Stimulated activated CD4-positive, alpha-beta T cell treated with anti-CD3 and anti-CD28 coated beads, Interleukin-1b, Interleukin-23, amount 100 ng/mL, for 4 hours (primary cell): ENCODE measurements at regions not wholly inside any gene's neighbourhood (a gene's known extent, or its start where the extent isn't known, plus 50 kb on each side); places are given as distances from the start of the nearest gene placed in this dataset.
"Not testable (repeated sequence)": the region's sequence is repeated elsewhere in the genome, so short reads cannot be mapped to it uniquely, and the experiment has no call there.

Experiments
- DNase-seq, 2 donors: peaks; one replicate each; pipeline ENCODE4 v3.0.0-alpha.2; 2020; ENCODE audit warnings: low read depth in 2 of 2

DNA sequence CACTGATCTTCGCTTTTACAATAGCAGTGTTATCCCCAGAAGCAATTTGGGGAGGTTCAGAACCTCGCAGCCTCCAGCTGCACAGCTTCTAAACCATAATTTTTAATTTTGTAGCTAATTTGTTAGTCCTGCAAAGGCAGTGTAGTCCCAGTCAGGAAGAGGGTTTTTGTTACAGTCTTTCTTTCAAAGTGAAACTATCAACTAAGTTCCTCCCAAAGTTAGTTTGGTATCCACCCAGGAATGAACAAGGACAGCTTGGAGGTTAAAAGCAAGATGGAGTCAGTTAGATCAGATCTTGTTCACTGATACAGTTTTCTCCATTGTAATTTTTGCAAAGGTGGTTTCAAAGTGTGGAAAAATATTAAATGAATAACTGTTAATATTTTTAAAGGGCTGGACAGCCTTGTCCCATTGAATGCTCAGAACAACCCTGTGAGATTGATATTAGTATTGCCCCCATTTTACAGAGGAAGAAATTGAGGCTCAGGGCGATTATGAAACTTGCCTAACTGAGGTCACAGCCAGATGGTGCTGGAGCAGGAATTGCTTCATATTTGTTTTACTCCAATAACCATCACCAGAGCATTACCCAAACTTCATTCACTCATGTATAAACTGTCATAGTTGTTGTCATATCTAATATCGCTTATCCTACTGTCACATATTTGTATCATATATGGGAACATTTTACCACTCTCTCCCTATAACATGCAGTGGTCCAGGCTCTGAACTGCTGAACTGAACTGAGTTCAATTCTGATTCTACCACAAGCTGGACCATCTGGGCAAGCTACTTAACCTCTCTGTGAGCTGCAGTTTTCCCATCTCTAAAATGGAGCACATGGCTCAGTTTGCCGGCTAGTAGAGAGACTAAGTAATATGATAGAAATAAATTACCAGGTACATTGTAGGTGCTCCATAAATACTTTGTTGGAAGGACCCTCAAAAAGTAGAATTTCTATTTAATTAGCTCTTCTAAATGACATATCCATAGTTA lies 213.8 kb downstream of the BCAS1 start:
- no peak for DNase-seq

GRCh38 chr20:53855733-53856132 lies 214.7 kb downstream of the BCAS1 start:
- DNase-seq, result no peak

- not testable (repeated sequence) for DNase-seq
Measured at GRCh38 chr20:53854609-53854926, 215.8 kb downstream of the BCAS1 start.

DNA sequence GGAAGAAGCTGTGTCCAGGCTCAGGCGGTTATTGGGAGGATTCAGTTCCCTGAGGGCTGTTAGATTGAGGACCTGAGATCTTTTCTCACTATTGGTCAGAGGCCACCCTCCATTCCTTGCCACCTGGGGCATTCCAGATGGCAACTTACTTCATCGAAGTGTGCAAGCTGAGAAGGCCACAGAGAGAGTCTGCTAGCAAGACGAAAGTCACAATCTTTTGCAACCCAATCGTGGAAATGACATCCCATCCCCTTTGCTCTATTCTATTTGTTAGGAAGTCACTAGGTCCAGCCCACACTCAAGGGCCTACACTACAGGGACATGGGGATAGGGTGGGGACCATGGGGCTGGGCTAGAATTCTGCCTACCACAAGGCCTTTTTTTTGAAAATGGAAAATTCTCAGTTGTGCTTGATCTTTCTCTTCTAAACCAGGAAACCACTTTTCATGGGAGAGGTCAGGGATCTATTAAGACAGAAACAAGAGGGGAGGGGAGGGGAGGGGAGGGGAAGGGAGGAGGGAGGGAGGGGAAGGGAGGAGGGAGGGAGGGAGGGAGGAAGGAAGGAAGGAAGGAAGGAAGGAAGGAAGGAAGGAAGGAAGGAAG lies 217.2 kb downstream of the BCAS1 start:
- DNase-seq, result no peak

GRCh38 chr20:53852691-53853090 lies 217.7 kb downstream of the BCAS1 start:
- DNase-seq, result no peak

GRCh38 chr20:53852014-53852413 lies 218.4 kb downstream of the BCAS1 start:
- DNase-seq, result no peak

DNA sequence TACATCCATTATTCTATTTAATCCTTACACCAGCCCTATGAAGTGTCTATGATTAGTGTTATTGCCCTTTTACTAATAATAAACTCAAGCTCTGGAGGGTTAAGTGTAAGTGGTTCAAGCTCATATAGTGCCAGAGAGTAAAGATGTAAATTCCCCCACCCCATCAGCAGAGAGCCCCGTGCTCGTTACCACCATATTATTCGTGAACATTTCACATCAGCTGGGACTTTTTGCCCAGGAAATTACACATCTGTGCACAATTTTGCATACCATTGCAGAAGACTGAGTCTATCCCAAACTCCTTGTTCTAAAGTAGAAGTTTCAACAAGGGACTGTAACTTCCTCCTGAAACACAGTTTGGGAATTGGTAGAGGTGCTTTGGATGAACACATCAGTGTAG lies 220.1 kb downstream of the BCAS1 start:
- no peak for DNase-seq

GRCh38 chr20:53849471-53850059 lies 220.8 kb downstream of the BCAS1 start:
- DNase-seq, result no peak

- no peak for DNase-seq
Measured at GRCh38 chr20:53848304-53848703, 222.1 kb downstream of the BCAS1 start.

DNA sequence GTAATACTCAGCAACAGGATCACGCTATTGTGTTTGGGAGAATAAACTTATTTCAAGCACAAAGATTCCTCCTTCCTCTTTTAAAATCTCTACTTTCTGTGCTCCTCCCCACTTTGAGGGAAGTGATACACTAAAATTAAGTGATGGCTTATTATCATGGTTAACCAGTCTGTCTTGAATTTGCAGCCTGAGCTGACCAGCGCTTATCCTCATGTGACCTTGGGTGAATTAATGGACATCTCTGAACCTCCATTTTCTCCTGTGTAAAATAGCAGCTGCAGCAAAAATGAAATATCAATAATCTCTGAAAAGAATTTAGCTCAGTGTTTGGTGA lies 222.6 kb downstream of the BCAS1 start:
- DNase-seq, result no peak

- no peak for DNase-seq
Measured at GRCh38 chr20:53847139-53847836, 223.1 kb downstream of the BCAS1 start.

GRCh38 chr20:53846640-53847039 lies 223.8 kb downstream of the BCAS1 start:
- DNase-seq, result no peak

DNA sequence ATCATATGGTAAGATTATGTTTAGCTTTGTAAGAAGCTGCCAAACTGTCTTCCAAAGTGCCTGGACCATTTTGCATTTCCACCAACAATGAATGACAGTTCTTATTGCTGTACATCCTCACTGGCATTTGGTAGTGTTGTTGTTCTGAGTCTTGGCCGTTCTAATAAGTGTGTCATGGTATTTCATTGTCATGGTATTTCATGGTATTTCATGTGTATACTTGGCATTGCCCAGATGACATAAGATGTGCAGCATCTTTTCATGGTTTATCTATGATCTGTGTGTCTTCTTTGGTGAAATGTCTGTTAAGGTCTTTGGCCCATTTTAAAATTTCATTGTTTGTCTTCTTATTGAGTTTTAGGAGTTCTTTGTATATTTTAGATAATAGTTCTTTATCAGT lies 224.4 kb downstream of the BCAS1 start:
- DNase-seq, result no peak

- DNase-seq, result no peak
Measured at GRCh38 chr20:53844259-53844658, 226.1 kb downstream of the BCAS1 start.

- DNase-seq, result no peak
Measured at GRCh38 chr20:53843645-53844044, 226.7 kb downstream of the BCAS1 start.

DNA sequence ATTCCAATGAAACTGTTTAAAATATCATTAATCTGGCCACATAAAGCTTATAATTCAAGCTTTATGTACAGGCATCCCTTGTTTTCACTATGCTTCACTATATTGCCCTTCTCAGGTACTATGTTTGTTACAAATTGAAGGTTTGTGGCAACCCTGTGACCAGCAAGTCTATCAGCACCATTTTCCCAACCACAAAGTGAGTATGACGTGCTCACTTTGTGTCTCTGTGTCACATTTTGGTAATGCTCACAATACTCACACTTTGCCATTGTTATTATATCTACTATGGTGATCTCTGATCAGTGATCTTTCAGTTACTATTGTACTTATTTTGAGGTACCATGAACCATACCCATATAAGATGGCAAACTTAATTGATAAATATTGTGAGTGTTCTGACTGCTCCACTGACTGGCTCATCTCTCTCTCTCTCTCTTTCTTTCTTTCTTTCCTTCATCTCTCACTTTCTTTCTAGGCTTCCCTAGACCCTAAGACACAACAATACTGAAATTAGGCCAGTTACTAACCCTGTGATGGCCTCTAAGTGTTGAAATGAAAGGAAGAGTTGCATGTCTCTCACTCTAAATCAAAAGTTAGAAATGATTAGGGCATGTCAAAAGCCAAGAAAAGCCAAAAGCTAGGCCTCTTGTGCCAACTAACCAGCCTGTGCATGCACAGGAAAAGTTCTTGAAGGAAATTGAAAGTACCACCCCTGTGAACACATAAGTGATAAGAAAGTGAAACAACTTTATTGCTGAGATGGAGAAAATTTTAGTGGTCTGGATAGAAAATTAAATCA lies 227.9 kb downstream of the BCAS1 start:
- DNase-seq, result no peak

GRCh38 chr20:53841741-53842140 lies 228.7 kb downstream of the BCAS1 start:
- no peak for DNase-seq

DNA sequence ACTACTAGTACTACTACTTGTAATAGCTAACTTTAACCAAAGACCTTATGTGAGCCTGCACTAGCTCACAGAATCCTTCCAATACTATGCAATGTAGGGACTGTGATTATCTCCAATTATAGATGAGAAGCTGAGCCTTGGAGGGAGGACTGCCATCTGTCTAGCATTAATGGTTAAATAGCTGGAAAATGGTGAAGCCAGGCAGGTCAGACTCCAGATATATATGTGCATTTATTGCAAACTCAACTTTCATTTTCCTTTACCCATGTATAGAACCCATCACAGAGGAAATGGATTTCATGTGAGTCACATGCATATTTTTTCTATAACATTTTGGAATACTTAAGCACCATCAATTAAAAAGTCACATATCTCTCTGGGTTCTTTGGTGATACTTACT lies 229.9 kb downstream of the BCAS1 start:
- DNase-seq, result no peak

GRCh38 chr20:53839423-53840176 lies 230.8 kb downstream of the BCAS1 start:
- peak in 1 of 2 donors; percentile 22 for DNase-seq

DNA sequence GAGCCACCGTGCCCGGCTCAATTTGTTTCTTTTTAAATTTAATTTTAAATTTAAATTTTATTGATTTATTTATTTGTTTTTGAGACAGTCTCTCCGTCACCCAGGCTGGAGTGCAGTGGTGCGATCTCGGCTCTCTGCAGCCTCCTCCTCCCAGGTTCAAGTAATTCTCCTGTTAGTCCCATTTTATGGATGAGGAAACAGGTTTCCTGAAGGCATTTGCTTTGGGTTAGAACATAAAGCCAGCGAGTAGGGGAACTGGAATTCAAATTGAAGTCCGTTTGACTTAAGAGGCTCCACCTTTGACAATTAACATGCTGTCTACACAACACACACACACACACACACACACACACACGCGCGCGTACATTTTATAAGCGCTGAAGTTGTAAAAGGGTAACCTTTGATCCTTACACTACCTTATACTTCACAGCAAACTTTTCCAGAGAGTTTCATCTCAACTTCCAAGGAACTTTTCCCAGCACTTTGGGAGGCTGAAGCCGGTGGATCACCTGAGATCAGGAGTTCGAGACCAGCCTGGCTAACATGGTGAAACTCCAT lies 232.0 kb downstream of the BCAS1 start:
- no peak for DNase-seq
